Activated T-cell treated with anti-CD3 and anti-CD28 coated beads, Interleukin-2, amount 50 U/mL, for 72 hours (primary cell): ENCODE measurements at regions not wholly inside any gene's neighbourhood (a gene's known extent, or its start where the extent isn't known, plus 50 kb on each side); places are given as distances from the start of the nearest gene placed in this dataset.

ENCODE experiments used
- ATAC-seq, 2 donors: fragments of 150-1000 bp; cut with Tn5 transposase; replicated peaks in 1 of 2; 2 replicates each; pipeline ENCODE4 v1.10.0; 2021; ENCODE audit warnings: moderate library complexity in 2 of 2, mild to moderate bottlenecking in 1 of 2
- DNase-seq, 2 donors: peaks; one replicate each; pipeline ENCODE4 v3.0.0; 2021 to 2022; ENCODE audit warnings: mixed read lengths in 1 of 2
- H3K27ac Mint-ChIP-seq: one replicate; pipeline ENCODE4 v1.8.0; 2022; ENCODE audit warnings: mild to moderate bottlenecking, moderate library complexity, mixed read lengths
- H3K27me3 Mint-ChIP-seq: one replicate; pipeline ENCODE4 v1.8.0; 2022; ENCODE audit warnings: low read depth, mixed read lengths
- H3K36me3 Mint-ChIP-seq, 2 donors: one replicate each; pipeline ENCODE4 v1.8.0; 2022; ENCODE audit warnings: mixed read lengths in 2 of 2, mild to moderate bottlenecking in 1 of 2; ENCODE audit not compliant: insufficient read depth in 2 of 2
- H3K4me1 Mint-ChIP-seq: one replicate; pipeline ENCODE4 v1.8.0; 2022; ENCODE audit warnings: low read depth, mixed read lengths
- H3K4me3 Mint-ChIP-seq, 2 donors: one replicate each; pipeline ENCODE4 v1.8.0; 2022; ENCODE audit warnings: mild to moderate bottlenecking in 2 of 2, mixed read lengths in 2 of 2, moderate library complexity in 2 of 2
- H3K9me3 Mint-ChIP-seq, 2 donors: one replicate each; pipeline ENCODE4 v1.8.0; 2022; ENCODE audit warnings: mixed read lengths in 2 of 2

DNA sequence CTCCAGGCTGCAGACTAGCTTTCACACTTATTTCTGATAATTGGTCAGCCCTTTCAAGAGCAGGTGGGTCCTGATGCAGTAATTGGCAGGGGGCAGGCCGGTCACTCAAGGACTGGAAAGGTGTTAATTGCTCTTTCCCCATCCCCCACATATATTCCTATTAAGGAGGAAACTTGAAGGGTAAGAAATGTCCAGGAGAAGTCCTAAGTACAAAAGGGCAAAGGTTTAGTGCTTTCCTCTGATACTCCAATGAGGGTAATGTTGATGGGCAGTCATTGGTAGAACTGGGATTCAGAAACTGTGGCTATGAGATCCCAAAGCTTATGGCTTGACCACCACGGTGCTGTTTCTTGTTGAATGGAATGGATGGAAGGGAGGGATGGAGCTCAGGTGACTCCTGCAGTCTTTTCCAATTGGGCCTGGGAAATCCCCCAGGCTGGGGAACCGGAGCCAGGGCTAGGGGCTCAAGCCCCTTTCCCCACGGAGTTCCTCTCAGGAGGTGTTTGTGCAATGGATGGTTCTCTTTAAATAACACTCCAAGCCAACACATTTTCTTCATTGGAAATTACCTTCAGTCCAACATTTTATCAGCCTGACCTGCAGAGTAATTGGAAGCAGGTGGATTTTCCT lies 103.2 kb upstream of the ALDH1B1 start:
- Mint-ChIP-seq H3K4me1 (peaks cover 4% of the 10 kb centered on the region), H3K36me3 (no peaks in the 10 kb centered on the region), H3K27ac (no peak overlapping the region), H3K9me3 (no peaks in the 10 kb centered on the region), H3K27me3 (no peaks in the 10 kb centered on the region), H3K4me3 (no peak overlapping the region)
- no peak for ATAC-seq
- no peak for DNase-seq

DNA sequence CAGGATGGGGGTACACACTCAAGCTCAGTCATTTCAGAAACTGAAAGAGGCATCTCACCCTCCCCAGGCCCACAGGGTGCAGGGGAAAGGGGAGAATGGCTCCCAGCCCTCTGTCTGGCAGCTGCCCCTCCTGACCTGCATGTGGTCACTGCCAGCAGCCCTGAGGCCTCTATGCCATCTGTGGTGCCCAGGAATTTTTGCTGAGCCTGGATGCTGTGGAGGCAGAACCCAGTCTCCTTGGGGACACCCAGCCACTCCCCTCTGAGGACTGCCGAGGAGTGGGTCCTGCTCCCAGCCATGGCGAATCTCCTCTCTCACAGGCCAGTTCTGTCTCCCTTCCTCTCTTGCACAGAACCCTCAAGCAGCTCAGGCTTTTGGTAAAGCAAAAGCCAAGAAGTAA lies 104.0 kb upstream of the ALDH1B1 start:
- peaks cover 4% of the 10 kb centered on the region for H3K4me1 Mint-ChIP-seq
- H3K36me3 Mint-ChIP-seq, result no peaks in the 10 kb centered on the region
- H3K9me3 Mint-ChIP-seq, result no peaks in the 10 kb centered on the region
- H3K27me3 Mint-ChIP-seq, result no peaks in the 10 kb centered on the region
- DNase-seq, result no peak
- ATAC-seq, result no peak
- no peak overlapping the region for H3K4me3 Mint-ChIP-seq
- H3K27ac Mint-ChIP-seq, result no peak overlapping the region

DNA sequence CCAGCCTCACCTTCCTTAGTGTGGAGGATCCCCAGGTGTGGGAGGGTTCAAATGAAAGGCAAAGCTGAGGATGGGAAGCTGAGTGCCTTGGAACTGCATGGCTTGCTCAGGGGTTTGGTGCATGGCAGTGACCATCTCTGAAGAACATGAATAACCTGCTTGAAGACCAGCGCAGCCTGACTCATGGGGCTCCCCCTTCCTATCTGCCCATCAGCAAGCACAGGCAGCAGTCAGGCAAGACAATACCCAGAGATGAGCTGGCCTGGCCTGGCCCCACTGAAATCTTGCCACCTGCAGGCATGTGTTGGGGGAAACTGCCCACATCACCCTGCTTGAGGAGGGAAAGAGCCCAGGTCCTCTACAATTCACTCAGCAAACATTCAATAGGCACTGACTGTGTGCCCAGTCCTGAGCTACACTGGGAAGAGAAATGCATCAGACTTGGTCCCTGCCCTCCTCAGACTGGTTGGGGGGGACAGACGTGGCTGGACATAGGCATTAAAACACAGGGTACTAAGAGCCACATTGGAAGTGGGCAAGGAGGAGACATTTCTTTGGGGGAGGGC lies 105.0 kb upstream of the ALDH1B1 start:
- ATAC-seq (peak in 1 of 2 donors; percentile 20), DNase-seq (no peak)
- Mint-ChIP-seq H3K27ac (no peak overlapping the region), H3K4me1 (peaks cover 4% of the 10 kb centered on the region), H3K9me3 (no peaks in the 10 kb centered on the region), H3K27me3 (no peaks in the 10 kb centered on the region), H3K36me3 (no peaks in the 10 kb centered on the region), H3K4me3 (no peak overlapping the region)

DNA sequence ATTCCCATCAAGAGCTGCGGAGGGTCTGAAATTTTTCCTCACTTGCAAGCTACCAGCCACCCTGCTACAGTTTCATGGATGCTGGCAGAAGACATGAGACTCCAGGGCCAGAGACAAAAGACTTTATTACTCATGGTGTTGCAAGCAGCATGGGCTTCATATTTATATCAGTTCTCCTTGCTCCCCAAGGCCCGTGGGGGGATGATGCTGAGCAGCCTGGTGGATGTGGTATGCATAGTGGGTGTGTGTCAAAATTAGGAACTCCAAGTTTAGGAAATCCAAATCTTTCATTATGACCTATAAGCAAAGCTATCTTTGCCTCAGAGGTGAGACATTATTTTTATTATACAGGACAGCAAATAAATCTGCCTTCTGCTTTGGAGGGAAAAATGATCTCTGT lies 105.7 kb upstream of the ALDH1B1 start:
- no peaks in the 10 kb centered on the region for H3K36me3 Mint-ChIP-seq

DNA sequence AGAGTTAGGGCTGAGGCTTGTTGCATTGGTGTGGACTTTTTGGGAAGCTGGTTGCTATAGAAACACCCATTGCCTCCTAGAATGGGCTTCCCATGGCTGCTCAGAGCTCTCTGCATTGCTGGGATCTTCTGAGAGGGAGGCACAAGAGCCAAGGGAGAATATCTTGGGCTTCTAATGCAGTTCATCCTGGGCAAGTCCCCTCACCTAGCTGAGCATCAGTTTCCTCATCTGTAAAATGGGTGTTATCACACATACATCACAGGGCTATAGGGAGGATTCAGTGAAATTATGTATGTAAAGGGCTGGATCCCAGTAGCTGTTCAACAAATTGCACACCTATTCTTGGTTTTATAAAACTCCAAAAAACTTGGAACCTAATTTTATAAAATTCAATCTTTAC lies 106.1 kb upstream of the ALDH1B1 start:
- no peak overlapping the region for H3K27ac Mint-ChIP-seq
- no peaks in the 10 kb centered on the region for H3K36me3 Mint-ChIP-seq
- DNase-seq (no peak), ATAC-seq (no peak)
- H3K4me3 Mint-ChIP-seq, result no peak overlapping the region
- no peaks in the 10 kb centered on the region for H3K9me3 Mint-ChIP-seq
- H3K4me1 Mint-ChIP-seq, result peaks cover 4% of the 10 kb centered on the region
- H3K27me3 Mint-ChIP-seq, result no peaks in the 10 kb centered on the region

More for the DNA sequence above, 105.7 kb upstream of the ALDH1B1 start:
- Mint-ChIP-seq H3K27me3 (no peaks in the 10 kb centered on the region), H3K4me3 (no peak overlapping the region), H3K27ac (no peak overlapping the region), H3K4me1 (peaks cover 4% of the 10 kb centered on the region), H3K9me3 (no peaks in the 10 kb centered on the region)
- DNase-seq (no peak), ATAC-seq (no peak)

DNA sequence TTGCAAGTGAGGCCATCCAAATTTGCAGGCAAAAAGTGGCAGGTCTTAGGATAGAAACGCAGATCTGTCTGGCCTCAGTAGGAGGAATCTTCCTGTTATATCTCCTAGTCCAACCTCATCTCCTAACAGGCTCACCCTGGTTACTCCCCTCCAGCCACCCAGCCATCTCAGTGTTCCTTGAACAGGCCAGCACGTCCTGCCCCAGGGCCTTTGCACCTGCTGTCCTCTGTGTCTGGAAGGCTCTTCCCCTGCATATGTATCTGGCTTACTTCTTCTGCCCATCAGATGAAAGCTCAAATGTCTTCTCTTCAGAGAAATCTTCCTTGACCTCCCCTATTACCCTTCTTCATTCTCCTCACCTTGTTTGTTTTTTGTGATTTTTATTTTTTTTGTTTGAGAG lies 107.3 kb upstream of the ALDH1B1 start:
- Mint-ChIP-seq H3K9me3 (no peaks in the 10 kb centered on the region), H3K36me3 (no peaks in the 10 kb centered on the region), H3K27me3 (no peaks in the 10 kb centered on the region), H3K4me1 (peaks cover 4% of the 10 kb centered on the region), H3K27ac (no peak overlapping the region), H3K4me3 (no peak overlapping the region)
- DNase-seq (no peak), ATAC-seq (no peak)

DNA sequence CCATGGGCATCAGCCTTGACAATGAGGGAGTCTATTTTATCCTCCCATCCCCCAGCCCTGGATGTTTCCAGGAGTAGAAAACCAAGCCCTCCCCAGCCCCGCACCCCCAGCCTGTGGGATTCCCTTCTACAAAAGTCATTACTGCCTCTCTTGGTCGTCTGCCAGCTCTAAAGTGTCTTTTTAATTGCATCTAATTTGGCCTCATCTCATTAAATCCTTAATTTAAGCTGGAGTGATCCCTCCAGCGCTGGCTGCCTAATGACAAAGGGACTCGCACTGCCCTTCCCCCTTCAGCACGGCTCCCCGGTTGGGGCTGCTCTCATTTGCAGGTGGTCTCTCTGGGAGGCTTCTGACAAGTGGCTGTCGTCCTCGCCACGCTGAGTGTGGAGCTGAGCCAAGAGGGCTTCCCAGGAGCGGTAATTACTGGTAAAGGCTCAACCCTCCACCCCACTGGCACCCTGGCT lies 107.9 kb upstream of the ALDH1B1 start:
- no peak overlapping the region for H3K27ac Mint-ChIP-seq
- ATAC-seq, result no peak
- no peak overlapping the region for H3K4me3 Mint-ChIP-seq
- H3K27me3 Mint-ChIP-seq, result no peaks in the 10 kb centered on the region
- H3K9me3 Mint-ChIP-seq, result no peaks in the 10 kb centered on the region
- H3K4me1 Mint-ChIP-seq, result peaks cover 4% of the 10 kb centered on the region
- no peak for DNase-seq
- no peaks in the 10 kb centered on the region for H3K36me3 Mint-ChIP-seq

DNA sequence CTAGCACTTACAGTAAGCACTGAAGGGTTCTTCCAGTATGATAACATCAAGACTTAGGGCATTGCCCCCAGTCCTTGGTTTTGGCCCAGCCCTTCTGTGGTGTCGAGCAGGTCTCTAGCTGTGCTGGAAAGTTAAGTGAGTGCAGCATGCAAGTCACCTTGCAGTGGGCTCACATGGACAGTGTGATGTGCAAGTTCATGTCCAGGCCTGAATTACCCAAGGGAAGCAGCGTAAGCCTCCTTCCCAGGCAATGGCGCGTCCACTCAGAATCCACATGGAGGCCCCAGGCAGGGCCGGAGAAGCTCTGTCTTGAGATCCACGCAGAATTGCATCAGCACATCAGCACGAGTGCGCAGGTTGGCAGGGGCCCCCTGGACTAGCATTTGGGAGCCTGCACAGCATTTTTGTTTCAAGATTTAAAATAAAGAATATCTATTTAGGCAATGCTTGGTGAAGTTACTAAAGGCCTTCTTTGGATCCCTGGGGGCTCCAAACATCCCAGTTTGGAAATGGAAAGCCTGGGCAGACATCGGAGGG lies 108.4 kb upstream of the ALDH1B1 start:
- no peaks in the 10 kb centered on the region for H3K36me3 Mint-ChIP-seq
- ATAC-seq (no peak), DNase-seq (no peak)
- no peak overlapping the region for H3K4me3 Mint-ChIP-seq
- H3K4me1 Mint-ChIP-seq, result peaks cover 6% of the 10 kb centered on the region
- H3K27me3 Mint-ChIP-seq, result no peaks in the 10 kb centered on the region
- no peaks in the 10 kb centered on the region for H3K9me3 Mint-ChIP-seq
- no peak overlapping the region for H3K27ac Mint-ChIP-seq

DNA sequence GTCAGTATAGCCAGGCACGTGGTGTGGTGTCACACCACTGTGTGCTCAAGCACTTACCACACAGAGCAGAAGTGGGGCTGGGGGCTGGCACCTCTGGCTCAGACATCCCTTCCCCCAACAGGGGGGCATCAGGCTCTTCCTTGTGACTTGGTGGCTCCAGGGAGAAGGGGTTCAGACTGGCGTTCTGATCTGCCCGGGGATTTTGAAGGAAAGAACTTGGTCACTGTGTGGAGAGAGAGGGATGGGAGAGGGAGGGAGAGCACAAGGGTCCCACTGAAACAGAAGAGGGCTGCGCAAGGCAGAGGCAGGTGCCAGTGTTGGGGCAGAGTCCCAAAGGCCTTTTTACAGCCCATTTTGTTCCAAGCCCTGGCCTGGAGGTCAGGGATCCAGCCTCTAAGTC lies 109.7 kb upstream of the ALDH1B1 start:
- no peak for ATAC-seq

DNA sequence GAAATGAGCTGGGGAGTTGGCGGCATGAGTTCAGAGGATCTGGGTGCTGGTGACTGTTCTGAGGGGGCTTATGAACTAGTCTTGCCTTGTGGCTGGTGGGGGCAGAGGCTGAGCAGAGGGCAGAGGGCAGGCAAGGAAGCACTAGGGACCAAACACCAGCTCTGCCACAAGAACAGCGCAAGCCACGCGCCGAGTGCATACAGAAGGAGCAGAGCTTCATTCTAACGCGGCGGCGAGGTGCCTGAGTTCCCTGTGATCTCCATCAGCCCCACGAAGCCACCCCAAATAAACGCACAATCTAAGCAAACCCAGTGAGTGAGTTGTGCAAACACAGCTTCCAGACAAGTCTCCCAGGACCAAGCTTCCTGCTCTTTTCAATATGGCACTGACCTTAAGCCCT lies 110.6 kb upstream of the ALDH1B1 start:
- H3K36me3 Mint-ChIP-seq, result no peaks in the 10 kb centered on the region
- H3K9me3 Mint-ChIP-seq, result no peaks in the 10 kb centered on the region
- H3K4me3 Mint-ChIP-seq, result no peak overlapping the region
- H3K4me1 Mint-ChIP-seq, result peaks cover 13% of the 10 kb centered on the region
- DNase-seq (no peak), ATAC-seq (no peak)
- H3K27ac Mint-ChIP-seq, result no peak overlapping the region
- H3K27me3 Mint-ChIP-seq, result no peaks in the 10 kb centered on the region

More for the DNA sequence above, 109.7 kb upstream of the ALDH1B1 start:
- no peak for DNase-seq
- Mint-ChIP-seq H3K4me3 (no peak overlapping the region), H3K9me3 (no peaks in the 10 kb centered on the region), H3K27ac (no peak overlapping the region), H3K27me3 (no peaks in the 10 kb centered on the region), H3K36me3 (no peaks in the 10 kb centered on the region), H3K4me1 (peaks cover 13% of the 10 kb centered on the region)

DNA sequence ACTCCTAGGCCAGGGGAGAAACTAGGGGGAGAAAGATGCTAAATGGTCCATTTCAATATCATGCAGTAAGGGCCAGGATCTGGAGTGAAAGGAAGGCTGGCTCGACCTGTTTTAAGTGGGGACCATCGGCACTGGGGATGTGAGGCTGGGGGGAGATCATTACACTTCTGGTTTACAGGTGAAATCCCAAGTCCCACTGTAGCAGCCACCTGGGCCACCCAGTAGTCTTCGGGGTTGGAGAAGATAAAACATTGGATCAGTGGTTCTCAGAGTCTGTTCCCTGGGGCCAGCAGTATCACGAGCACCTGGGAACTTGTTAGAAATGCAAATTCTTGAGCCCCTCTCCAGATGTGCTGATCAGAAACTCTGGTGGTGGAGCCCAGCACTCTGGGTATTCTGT lies 111.3 kb upstream of the ALDH1B1 start:
- DNase-seq (no peak), ATAC-seq (no peak)
- H3K4me3 Mint-ChIP-seq, result no peak overlapping the region
- H3K36me3 Mint-ChIP-seq, result no peaks in the 10 kb centered on the region
- H3K27ac Mint-ChIP-seq, result no peak overlapping the region
- peaks cover 13% of the 10 kb centered on the region for H3K4me1 Mint-ChIP-seq
- H3K27me3 Mint-ChIP-seq, result no peaks in the 10 kb centered on the region
- H3K9me3 Mint-ChIP-seq, result no peaks in the 10 kb centered on the region

DNA sequence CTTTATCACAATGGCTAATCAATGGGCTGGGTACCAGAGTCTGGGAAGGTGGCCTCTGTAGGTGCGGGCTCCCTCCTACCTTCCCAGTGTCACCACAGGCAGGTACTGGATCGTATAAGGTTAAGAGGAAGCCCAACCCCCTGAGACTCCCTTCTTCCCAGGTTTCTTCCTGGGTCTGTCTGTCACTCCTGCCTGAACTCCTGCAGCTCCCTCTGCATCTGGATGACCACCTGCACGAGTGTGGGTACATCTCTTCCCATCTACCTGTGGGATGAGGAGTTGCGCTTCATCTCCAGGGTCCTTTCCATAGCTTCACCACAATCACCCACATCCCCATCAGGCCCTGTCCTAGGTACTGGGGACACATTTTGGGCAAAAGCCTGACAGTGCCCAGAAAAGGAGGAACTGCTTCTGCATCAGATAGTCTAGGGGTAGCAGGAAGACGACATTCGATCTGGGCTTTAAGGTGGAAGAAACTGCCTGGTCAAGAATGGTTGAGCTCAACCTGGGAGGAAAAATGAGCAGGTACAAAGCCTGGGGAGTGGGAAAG lies 112.2 kb upstream of the ALDH1B1 start:
- Mint-ChIP-seq H3K4me3 (no peak overlapping the region), H3K36me3 (no peaks in the 10 kb centered on the region)

DNA sequence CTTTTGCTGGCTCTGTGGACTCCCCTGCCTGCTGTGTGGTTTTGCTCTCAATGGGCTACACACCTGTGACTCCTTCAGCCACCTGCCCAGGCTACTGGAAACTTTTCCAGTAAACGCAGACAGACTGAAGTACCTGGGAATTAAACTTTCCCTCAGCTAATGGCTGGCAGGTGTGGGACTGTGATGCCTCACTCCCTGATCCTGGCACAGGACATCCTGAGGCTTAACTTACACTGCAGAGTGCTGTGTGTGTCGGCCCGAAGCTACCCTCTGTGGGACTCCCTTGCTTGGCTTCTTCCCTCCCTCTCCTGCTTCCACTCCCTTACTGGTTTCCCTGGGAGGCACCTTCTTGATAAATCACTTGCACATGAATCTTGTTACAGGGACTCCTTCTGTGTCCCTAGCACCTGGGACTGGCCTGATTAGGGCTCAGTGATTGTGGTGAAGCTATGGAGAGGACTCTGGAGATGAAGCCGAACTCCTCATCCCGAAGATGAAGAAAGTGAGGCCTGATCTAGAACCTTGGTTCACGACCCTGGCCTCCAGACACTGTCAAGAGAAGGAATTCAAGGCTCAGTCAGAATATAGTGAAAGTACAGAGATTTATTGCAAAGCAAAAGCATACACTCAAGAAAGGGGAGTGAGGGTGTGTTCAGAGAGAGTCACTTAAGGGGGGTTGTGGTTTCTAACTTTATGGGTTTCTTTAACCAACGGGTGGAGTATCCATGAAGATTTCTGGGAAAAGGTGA lies 113.4 kb upstream of the ALDH1B1 start:
- no peaks in the 10 kb centered on the region for H3K9me3 Mint-ChIP-seq
- peaks cover 13% of the 10 kb centered on the region for H3K4me1 Mint-ChIP-seq
- no peaks in the 10 kb centered on the region for H3K27me3 Mint-ChIP-seq
- H3K36me3 Mint-ChIP-seq, result no peaks in the 10 kb centered on the region
- no peak overlapping the region for H3K27ac Mint-ChIP-seq
- DNase-seq (no peak), ATAC-seq (no peak)
- H3K4me3 Mint-ChIP-seq, result no peak overlapping the region

More for the DNA sequence above, 112.2 kb upstream of the ALDH1B1 start:
- no peaks in the 10 kb centered on the region for H3K27me3 Mint-ChIP-seq
- ATAC-seq (no peak), DNase-seq (no peak)
- no peaks in the 10 kb centered on the region for H3K9me3 Mint-ChIP-seq
- peaks cover 13% of the 10 kb centered on the region for H3K4me1 Mint-ChIP-seq
- no peak overlapping the region for H3K27ac Mint-ChIP-seq
